CD4-positive, alpha-beta T cell (primary cell): ENCODE measurements at regions not wholly inside any gene's neighbourhood (a gene's known extent, or its start where the extent isn't known, plus 50 kb on each side); places are given as distances from the start of the nearest gene placed in this dataset.
A peak's percentile ranks its signal among the peaks of the same experiment; 100 is the strongest.

Source experiments
- ATAC-seq: fragments of 200-7000 bp; cut with Tn5 transposase; one replicate; pipeline ENCODE4 v1.10.0; 2022; ENCODE audit warnings: mild to moderate bottlenecking; ENCODE audit not compliant: poor library complexity
- CTCF ChIA-PET: fragments of 350-600 bp; sonication (Branson Sonifier 250); formaldehyde crosslinking; loops from one replicate; lab custom pipeline; 2021; ENCODE audit warnings: antibody characterized with exemption, inconsistent platforms; lab: Charles Lee
- POLR2A ChIA-PET: fragments of 350-600 bp; sonication (Branson Sonifier 250); formaldehyde crosslinking; loops from one replicate; lab custom pipeline; 2021; ENCODE audit warnings: antibody characterized with exemption, inconsistent platforms; lab: Charles Lee
- DNase-seq, 14 experiments: peaks; one replicate each; pipeline ENCODE4 v3.0.0-alpha.2; 2013 to 2020; ENCODE audit warnings: mixed read lengths in 2 of 14
- H3K27ac ChIP-seq, 2 donors: one replicate each; pipeline versions ENCODE4 v1.5.1 to v1.7.0; 2013; ENCODE audit warnings: low read length in 2 of 2, low read depth in 1 of 2, mild to moderate bottlenecking in 1 of 2
- H3K27me3 ChIP-seq, 2 experiments: 1 replicate in 1 of 2; 2 replicates in 1 of 2; pipeline versions ENCODE4 v1.6.1 to v1.7.0; 2013; ENCODE audit warnings: low read length in 2 of 2, control low read depth in 1 of 2, mild to moderate bottlenecking in 1 of 2, moderate library complexity in 1 of 2; ENCODE audit not compliant: insufficient read depth in 2 of 2, control insufficient read depth in 1 of 2
- H3K36me3 ChIP-seq: one replicate; pipeline ENCODE4 v1.6.1; 2013; ENCODE audit warnings: low read length, control low read depth; ENCODE audit not compliant: insufficient read depth
- H3K4me1 ChIP-seq: one replicate; pipeline ENCODE4 v1.6.1; 2013; ENCODE audit warnings: low read length, control low read depth; ENCODE audit not compliant: insufficient read depth
- H3K4me3 ChIP-seq: one replicate; pipeline ENCODE4 v1.5.1; 2013; ENCODE audit warnings: mild to moderate bottlenecking, low read length, moderate library complexity
- H3K9me3 ChIP-seq, 2 experiments: 1 replicate in 1 of 2; 2 replicates in 1 of 2; pipeline versions ENCODE4 v1.6.1 to v1.7.0; 2013; ENCODE audit warnings: low read length in 2 of 2, mild to moderate bottlenecking in 2 of 2, control low read depth in 1 of 2, moderate library complexity in 1 of 2; ENCODE audit not compliant: control insufficient read depth in 1 of 2, insufficient read depth in 1 of 2
- H3K27ac Mint-ChIP-seq: one replicate; pipeline ENCODE4 v1.8.0; 2020; ENCODE audit warnings: mixed read lengths
- H3K27me3 Mint-ChIP-seq: one replicate; pipeline ENCODE4 v1.8.0; 2021; ENCODE audit warnings: mixed read lengths
- H3K36me3 Mint-ChIP-seq: one replicate; pipeline ENCODE4 v1.8.0; 2021; ENCODE audit warnings: low read depth, mixed read lengths
- H3K4me1 Mint-ChIP-seq: one replicate; pipeline ENCODE4 v1.8.0; 2021; ENCODE audit warnings: low read depth, mixed read lengths
- H3K4me3 Mint-ChIP-seq: one replicate; pipeline ENCODE4 v1.8.0; 2020; ENCODE audit warnings: mild to moderate bottlenecking, mixed read lengths
- H3K9me3 Mint-ChIP-seq: one replicate; pipeline ENCODE4 v1.8.0; 2020; ENCODE audit warnings: mixed read lengths
- CTCF ChIP-seq: fragments of 200-600 bp; IDR thresholded peaks from one replicate; pipeline ENCODE4 v1.8.0; 2022; ENCODE audit warnings: antibody characterized with exemption, mild to moderate bottlenecking
- intact Hi-C, 2 experiments: fragments of 100-400 bp; cut with DNase I in 1 of 2; cut with micrococcal nuclease in 1 of 2; formaldehyde crosslinking; loops; one replicate each; pipeline versions ENCODE4 v1.15.1 to v1.9.0; 2023 to 2025; cut with DNase I, micrococcal nuclease

GRCh38 chr10:128178302-128178958, 52.2 kb upstream of the MKI67 start:
- Mint-ChIP-seq H3K9me3 (peaks cover 8% of the 10 kb centered on the region), H3K4me3 (no peak overlapping the region), H3K27ac (no peak overlapping the region), H3K27me3 (no peaks in the 10 kb centered on the region), H3K36me3 (no peaks in the 10 kb centered on the region), H3K4me1 (peaks cover 28% of the 10 kb centered on the region)
- intact Hi-C loops = no loop called here
- ATAC-seq = peak; percentile 59
- peaks cover 11% of the 10 kb centered on the region for H3K4me1 ChIP-seq
- ChIA-PET CTCF (interaction anchor here (0.6 to 2.1 kb wide), 4 partner anchors 10 to 34 kb away, joined by 3 to 9 read pairs (median 4); no protein-coding TSS in a partner anchor), POLR2A (interaction anchor here (0.8 to 1.2 kb wide), 2 partner anchors 34 to 35 kb away, joined by 3 read pairs; no protein-coding TSS in a partner anchor)
- H3K27me3 ChIP-seq = no peaks in the 10 kb centered on the region
- H3K4me3 ChIP-seq = no peak overlapping the region
- H3K36me3 ChIP-seq = no peaks in the 10 kb centered on the region
- peak; percentile 42 for TF ChIP-seq CTCF
- no peak overlapping the region for H3K27ac ChIP-seq
- peaks cover 0 to 8% of the 10 kb centered on the region in 2 experiments for H3K9me3 ChIP-seq
- peak; percentile 6 to 59 (median 33) for DNase-seq

GRCh38 chr10:128180843-128181242, 54.6 kb upstream of the MKI67 start:
- H3K36me3 Mint-ChIP-seq = no peaks in the 10 kb centered on the region
- peaks cover 39% of the 10 kb centered on the region for H3K4me1 Mint-ChIP-seq
- no peaks in the 10 kb centered on the region for H3K9me3 ChIP-seq
- no peaks in the 10 kb centered on the region for H3K36me3 ChIP-seq
- H3K27me3 ChIP-seq = no peaks in the 10 kb centered on the region
- TF ChIP-seq CTCF = no peak
- intact Hi-C loops = no loop called here
- POLR2A ChIA-PET = interaction anchor here (1.1 to 2.2 kb wide), 5 partner anchors 25 to 133 kb away, joined by 3 to 10 read pairs (median 5); no protein-coding TSS in a partner anchor
- peak overlapping the region; percentile 46 for H3K4me3 Mint-ChIP-seq
- peak overlapping the region; percentile 37 for H3K4me3 ChIP-seq
- peak overlapping the region in 1 of 2 donors; percentile 52 for H3K27ac ChIP-seq
- H3K27ac Mint-ChIP-seq = peak overlapping the region; percentile 34
- H3K4me1 ChIP-seq = peaks cover 11% of the 10 kb centered on the region
- DNase-seq = peak in 9 of 14 experiments; percentile 11 to 80 (median 34)
- CTCF ChIA-PET = interaction anchor here (1.2 to 2.4 kb wide), 2 partner anchors 31 to 112 kb away, joined by 3 to 12 read pairs; no protein-coding TSS in a partner anchor
- ATAC-seq = peak; percentile 93
- H3K27me3 Mint-ChIP-seq = no peaks in the 10 kb centered on the region
- peaks cover 3% of the 10 kb centered on the region for H3K9me3 Mint-ChIP-seq

GRCh38 chr10:128185627-128186026, 59.4 kb upstream of the MKI67 start:
- ATAC-seq = no peak
- Mint-ChIP-seq H3K36me3 (no peaks in the 10 kb centered on the region), H3K4me1 (peaks cover 44% of the 10 kb centered on the region), H3K9me3 (peaks cover 3% of the 10 kb centered on the region), H3K27ac (no peak overlapping the region), H3K4me3 (peak overlapping the region; percentile 3), H3K27me3 (no peaks in the 10 kb centered on the region)
- intact Hi-C loops = no loop called here
- POLR2A ChIA-PET = no interaction called here
- no peak for DNase-seq
- Histone ChIP-seq H3K27me3 (no peaks in the 10 kb centered on the region), H3K9me3 (no peaks in the 10 kb centered on the region), H3K36me3 (no peaks in the 10 kb centered on the region), H3K4me1 (peaks cover 14% of the 10 kb centered on the region), H3K27ac (no peak overlapping the region), H3K4me3 (no peak overlapping the region)
- TF ChIP-seq CTCF = no peak
- CTCF ChIA-PET = no interaction called here
